GM12878 (cell line): ENCODE measurements at regions not wholly inside any gene's neighbourhood (a gene's known extent, or its start where the extent isn't known, plus 50 kb on each side); places are given as distances from the start of the nearest gene placed in this dataset.

ENCODE experiments used
- BHLHE40 ChIP-seq, 2 experiments: fragments of 450-650 bp in 1 of 2; IDR thresholded peaks; 2 replicates each; pipeline ENCODE4 v1.6.1; 2011 to 2017; ENCODE audit warnings: low read depth in 2 of 2, borderline replicate concordance in 1 of 2, improper control_type of control experiment in 1 of 2, low read length in 1 of 2, mild to moderate bottlenecking in 1 of 2
- CUX1 ChIP-seq: IDR thresholded peaks from 2 replicates; pipeline ENCODE4 v1.6.1; 2012; ENCODE audit warnings: improper control_type of control experiment, low read depth, low read length; ENCODE audit not compliant: insufficient replicate concordance
- FOXK2 ChIP-seq: fragments of 450-650 bp; IDR thresholded peaks from 2 replicates; pipeline ENCODE4 v1.6.1; 2017; ENCODE audit warnings: mild to moderate bottlenecking, moderate library complexity
- GATAD2B ChIP-seq: fragments of 450-650 bp; conservative IDR thresholded peaks from 2 replicates; pipeline ENCODE4 v1.6.1; 2017; ENCODE audit warnings: low read depth, mild to moderate bottlenecking, moderate library complexity
- HDGF ChIP-seq: fragments of 450-650 bp; IDR thresholded peaks from 2 replicates; pipeline ENCODE4 v1.6.1; 2016; ENCODE audit warnings: antibody characterized with exemption
- MEF2B ChIP-seq: fragments of 450-650 bp; IDR thresholded peaks from 2 replicates; pipeline ENCODE4 v1.6.1; 2018; ENCODE audit warnings: mild to moderate bottlenecking, moderate library complexity; ENCODE audit not compliant: partially characterized antibody, poor library complexity, severe bottlenecking
- PKNOX1 ChIP-seq: fragments of 450-650 bp; IDR thresholded peaks from 2 replicates; pipeline ENCODE4 v1.6.1; 2016; ENCODE audit warnings: mild to moderate bottlenecking
- RCOR1 ChIP-seq: conservative IDR thresholded peaks from 2 replicates; pipeline ENCODE4 v1.6.1; 2012; ENCODE audit warnings: low read depth, low read length, improper control_type of control experiment
- SMAD1 ChIP-seq: fragments of 450-650 bp; IDR thresholded peaks from 2 replicates; pipeline ENCODE4 v1.6.1; 2018; ENCODE audit warnings: mild to moderate bottlenecking, low read depth; ENCODE audit not compliant: partially characterized antibody
- STAT3 ChIP-seq: IDR thresholded peaks from 2 replicates; pipeline ENCODE4 v1.6.1; 2011; ENCODE audit warnings: low read depth, low read length, improper control_type of control experiment
- ZBED1 ChIP-seq: IDR thresholded peaks from 2 replicates; pipeline ENCODE4 v1.6.1; 2016; ENCODE audit warnings: borderline replicate concordance
- ZNF592 ChIP-seq: fragments of 450-650 bp; IDR thresholded peaks from 2 replicates; pipeline ENCODE4 v1.6.1; 2017; ENCODE audit warnings: mild to moderate bottlenecking, moderate library complexity
- ZNF687 ChIP-seq: fragments of 450-650 bp; IDR thresholded peaks from 2 replicates; pipeline ENCODE4 v1.6.1; 2017; ENCODE audit warnings: mild to moderate bottlenecking, moderate library complexity

GRCh38 chr2:234308813-234309195 lies 188.1 kb downstream of the ARL4C start (continued):
- peak; percentile 54 to 56; a peak in 3 of 4 replicates for TF ChIP-seq BHLHE40 (IDR thresholded peaks at IDR 0.05; ENCODE audit: borderline replicate concordance in 1 of 2, low read depth in 2 of 2, low read length in 1 of 2)
- TF ChIP-seq MEF2B = no peak
- TF ChIP-seq CUX1 = no peak
- no peak for TF ChIP-seq SMAD1
- TF ChIP-seq FOXK2 = no peak
- TF ChIP-seq GATAD2B = no peak
- TF ChIP-seq HDGF = no peak
- TF ChIP-seq ZBED1 = no peak
- no peak for TF ChIP-seq ZNF592
- TF ChIP-seq STAT3 = no peak
- TF ChIP-seq PKNOX1 = peak; percentile 31
- TF ChIP-seq ZNF687 = no peak
- TF ChIP-seq RCOR1 = no peak
